ENCODE measurements at regions not wholly inside any gene's neighbourhood (a gene's known extent, or its start where the extent isn't known, plus 50 kb on each side); places are given as distances from the start of the nearest gene placed in this dataset.

DNA sequence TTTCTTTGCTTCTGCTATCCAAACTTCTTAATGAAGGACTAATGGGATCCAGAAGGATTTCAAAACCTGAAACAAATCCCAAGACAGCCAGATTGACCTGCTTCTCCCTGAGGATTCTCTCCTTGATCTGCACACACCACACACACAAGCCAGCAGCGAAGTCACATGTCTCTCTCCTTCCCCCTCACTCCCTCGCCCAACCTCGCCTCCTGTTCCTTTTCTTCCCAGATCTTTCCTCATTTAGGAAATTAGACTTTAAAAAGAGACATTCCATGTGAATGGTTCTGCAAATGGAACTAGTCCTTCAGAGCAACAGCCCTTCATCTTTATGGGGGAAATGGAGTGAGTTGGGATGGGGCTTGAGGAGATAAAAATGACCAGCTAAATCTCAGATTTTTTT lies 639.1 kb upstream of the SETBP1 start:
- TF ChIP-seq, protein P1, sequence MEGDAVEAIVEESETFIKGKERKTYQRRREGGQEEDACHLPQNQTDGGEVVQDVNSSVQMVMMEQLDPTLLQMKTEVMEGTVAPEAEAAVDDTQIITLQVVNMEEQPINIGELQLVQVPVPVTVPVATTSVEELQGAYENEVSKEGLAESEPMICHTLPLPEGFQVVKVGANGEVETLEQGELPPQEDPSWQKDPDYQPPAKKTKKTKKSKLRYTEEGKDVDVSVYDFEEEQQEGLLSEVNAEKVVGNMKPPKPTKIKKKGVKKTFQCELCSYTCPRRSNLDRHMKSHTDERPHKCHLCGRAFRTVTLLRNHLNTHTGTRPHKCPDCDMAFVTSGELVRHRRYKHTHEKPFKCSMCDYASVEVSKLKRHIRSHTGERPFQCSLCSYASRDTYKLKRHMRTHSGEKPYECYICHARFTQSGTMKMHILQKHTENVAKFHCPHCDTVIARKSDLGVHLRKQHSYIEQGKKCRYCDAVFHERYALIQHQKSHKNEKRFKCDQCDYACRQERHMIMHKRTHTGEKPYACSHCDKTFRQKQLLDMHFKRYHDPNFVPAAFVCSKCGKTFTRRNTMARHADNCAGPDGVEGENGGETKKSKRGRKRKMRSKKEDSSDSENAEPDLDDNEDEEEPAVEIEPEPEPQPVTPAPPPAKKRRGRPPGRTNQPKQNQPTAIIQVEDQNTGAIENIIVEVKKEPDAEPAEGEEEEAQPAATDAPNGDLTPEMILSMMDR (IDR thresholded peaks at IDR 0.05; ENCODE audit: low read depth, low read length): no peak
- no peak for TF ChIP-seq POLR2A (IDR thresholded peaks at IDR 0.05; ENCODE audit: extremely low read depth, insufficient read length)
- TF ChIP-seq, protein P2, sequence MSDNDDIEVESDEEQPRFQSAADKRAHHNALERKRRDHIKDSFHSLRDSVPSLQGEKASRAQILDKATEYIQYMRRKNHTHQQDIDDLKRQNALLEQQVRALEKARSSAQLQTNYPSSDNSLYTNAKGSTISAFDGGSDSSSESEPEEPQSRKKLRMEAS (IDR thresholded peaks at IDR 0.05; ENCODE audit: low read depth, low read length): no peak
